ENCODE measurements at regions not wholly inside any gene's neighbourhood (a gene's known extent, or its start where the extent isn't known, plus 50 kb on each side); places are given as distances from the start of the nearest gene placed in this dataset.
"Not testable (repeated sequence)": the region's sequence is repeated elsewhere in the genome, so short reads cannot be mapped to it uniquely, and the experiment has no call there.

DNA sequence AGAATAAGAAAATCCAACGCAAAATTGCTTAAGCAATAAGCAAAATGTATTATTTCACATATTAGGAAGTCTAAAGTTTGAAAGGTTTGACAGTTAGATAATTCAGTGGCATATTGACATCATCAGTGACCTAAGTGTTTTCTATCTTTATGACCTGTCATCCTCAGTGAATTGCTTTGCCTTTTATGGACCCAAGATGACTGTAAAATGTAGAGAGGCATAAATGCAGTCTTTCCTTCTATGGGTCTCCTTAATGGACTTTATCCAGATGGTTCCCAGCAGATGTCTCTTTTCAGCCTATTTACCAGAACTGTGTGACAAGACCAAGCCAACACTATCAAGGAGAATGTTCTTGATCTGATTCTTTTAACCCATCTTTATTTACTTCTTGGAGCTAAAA, 192.9 kb downstream of the SPDYE17 start:
- DNase-seq: not testable (repeated sequence)

DNA sequence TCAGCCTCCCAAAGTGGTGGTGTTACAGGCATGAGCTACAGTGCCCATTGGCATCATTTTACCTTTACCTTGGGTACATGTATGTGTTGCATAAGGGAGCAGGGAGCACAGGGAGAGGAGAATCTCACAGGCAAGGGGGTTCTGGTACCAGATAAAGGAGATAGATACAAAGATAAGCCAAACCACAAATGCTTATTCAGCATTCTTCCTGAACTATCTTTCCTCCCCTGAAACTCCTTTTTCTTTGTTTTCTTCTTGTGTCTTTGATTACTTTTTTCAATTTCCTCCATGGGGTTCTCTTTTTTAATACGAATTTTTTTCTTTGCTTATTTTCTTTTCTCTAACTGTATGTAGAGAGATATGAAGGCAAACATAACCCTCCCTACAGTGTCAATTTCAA, 193.8 kb downstream of the SPDYE17 start:
- DNase-seq: not testable (repeated sequence)

GRCh38 chr7:76829233-76829632, 202.2 kb upstream of the POMZP3 start:
- DNase-seq: not testable (repeated sequence)

GRCh38 chr7:76826181-76826580, 199.1 kb upstream of the POMZP3 start:
- not testable (repeated sequence) for DNase-seq

DNA sequence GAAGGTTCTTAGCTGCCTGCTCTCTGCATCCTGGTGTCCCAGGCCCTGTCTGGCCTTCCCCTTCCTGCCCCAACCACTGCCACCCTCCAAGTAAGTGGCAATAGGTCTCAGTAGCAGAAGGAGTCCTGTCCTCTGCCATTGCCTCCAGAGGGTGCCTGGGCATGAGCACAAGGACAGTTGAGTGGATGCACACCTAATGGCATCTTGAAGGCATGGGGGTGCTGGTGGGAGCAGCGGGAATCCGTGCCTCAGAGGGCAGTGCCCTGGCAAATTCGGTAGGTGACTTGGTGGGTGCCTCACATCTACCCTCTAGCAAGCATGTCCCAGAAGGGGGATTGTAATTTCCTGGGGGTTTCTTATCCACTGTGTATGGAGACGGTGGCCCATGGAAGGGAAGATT, 182.8 kb upstream of the POMZP3 start:
- DNase-seq: not testable (repeated sequence)

DNA sequence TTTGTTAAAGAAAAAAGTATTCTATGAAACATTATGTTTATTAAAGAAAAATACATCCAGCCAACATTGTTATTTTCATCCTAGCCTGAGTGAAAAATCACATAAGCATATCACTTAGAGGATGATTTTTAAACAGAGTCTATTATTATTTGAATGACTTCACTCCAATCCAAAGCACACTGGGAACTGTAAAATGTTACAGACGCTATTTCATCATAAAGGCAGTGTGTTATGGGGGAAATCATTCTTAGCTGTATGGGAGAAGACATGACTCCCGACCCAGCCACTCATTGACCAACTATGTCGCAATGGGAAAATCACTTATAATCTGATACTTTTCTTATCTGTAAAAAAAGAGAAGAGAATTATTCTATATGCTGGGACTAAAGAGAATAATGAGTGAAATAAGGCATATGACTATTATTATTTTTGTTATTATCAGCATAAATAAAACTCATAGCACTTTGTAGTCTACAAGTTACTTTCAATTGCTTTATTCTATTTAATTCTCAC, 180.6 kb upstream of the POMZP3 start:
- DNase-seq: not testable (repeated sequence)

DNA sequence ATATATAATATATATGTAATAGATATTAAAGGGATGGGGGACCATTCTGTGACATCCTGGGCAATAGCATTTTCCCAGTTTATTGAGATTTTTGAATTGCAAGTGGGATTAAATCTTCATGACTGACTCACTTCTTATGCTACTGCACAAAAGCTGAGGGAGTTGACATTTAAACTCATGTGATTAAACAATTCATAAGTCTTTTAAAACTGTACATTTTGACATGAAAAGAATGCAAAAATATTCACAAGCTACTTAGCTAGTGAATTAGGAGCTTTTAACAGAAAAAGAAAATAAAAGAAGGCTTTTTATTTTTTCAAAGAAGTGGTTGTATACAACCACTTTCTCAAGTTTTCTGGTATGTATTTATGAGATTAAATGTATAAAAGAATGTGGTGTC, 179.4 kb upstream of the POMZP3 start:
- DNase-seq: not testable (repeated sequence)

- not testable (repeated sequence) for DNase-seq
These were observed 178.9 kb upstream of the POMZP3 start for GRCh38 chr7:76806010-76806409.

DNA sequence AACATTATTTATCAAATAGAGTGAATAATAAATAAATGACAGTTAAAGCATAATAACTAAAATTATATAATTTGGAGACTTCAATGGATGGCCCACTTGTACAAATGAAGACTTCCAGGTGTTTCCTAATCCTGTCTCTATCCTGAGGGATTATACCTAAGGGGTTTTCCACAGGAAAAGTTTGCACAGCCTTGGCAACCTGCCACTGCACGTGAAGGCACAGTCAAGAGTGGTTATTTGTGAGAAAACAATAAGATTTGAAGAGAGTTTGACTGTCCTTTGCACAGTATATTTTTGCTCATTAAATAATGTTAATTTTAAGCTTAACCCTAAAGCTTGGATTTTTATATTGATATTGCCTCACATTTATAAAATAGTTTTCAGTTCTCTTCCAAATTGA, 178.2 kb upstream of the POMZP3 start:
- DNase-seq: not testable (repeated sequence)

DNA sequence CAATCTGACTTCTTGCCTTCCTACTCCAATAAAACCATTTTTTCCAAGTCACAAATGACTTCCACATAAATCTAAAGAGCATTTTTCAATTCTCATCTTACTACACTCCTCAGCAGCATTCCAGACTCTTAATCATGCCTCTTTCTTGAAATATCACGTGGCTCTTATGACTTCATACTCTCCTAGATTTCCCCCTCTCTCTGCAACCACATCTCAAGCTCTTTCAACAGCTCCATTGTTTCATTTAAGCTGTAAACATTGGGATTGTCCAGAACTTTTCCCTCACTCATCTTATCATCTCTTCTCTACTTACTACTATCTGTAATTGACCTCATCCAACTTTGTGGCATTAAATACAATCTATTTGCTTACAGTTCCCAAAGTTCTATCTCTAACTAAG, 170.6 kb upstream of the POMZP3 start:
- DNase-seq: not testable (repeated sequence)

DNA sequence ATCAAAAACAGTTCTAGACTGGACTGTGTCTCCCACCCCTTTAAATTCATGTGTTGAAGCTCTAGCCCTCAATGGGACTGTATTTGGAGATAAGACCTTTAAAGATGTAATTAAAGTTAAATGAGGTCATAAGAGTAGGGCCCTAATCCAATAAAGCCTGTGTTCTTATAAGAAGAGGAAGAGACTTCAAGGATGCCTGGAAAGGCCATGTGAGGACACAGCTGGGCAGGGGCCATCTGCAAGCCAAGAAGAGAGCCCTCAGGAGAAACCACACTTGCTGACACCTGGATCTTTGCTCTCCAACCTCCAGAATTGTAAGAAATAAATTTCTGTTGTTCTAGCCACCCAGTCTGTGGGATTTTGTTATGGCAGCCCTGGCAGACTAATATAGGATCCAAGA, 153.6 kb upstream of the POMZP3 start:
- not testable (repeated sequence) for DNase-seq

- not testable (repeated sequence) for DNase-seq
These were observed 147.2 kb upstream of the POMZP3 start for GRCh38 chr7:76774279-76774678.

DNA sequence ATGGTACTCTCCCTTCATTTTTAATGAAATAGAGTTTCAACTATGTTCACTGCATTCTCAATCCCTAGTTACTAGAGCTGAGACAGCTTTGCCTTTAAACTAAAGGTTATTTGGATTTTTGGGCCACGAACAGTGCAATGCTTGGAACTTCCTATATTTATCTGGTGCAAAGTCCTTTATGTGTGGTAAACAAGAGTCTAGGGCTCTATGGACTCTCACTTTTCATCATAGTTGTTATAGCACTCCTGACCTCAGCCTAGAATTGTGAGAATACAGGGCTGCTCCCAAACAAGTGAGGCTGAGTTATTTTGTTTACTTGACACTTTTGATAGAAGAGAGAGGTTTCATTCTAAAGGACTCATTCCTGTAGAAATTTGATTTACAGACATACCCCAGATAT, 144.9 kb upstream of the POMZP3 start:
- DNase-seq: not testable (repeated sequence)

DNA sequence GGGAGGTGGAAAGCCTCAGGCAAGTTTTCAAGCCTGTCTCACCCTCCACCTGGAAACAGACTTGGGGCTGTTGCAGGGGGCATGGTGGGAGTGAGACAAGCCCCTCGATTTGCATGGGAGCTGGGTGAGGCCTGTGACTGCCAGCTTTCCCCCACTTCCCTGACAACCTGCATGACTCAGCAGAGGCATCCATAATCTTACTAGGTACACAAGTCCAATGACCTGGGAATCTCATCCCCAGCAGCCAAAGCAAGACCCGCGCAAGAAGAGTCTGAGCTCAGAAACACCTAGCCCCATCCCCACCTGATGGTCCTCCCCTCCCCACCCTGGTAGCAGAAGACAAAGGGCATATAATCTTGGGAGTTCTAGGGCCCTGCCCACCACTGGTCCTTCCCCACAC, 136.9 kb upstream of the POMZP3 start:
- DNase-seq: not testable (repeated sequence)

GRCh38 chr7:76760546-76761220, 133.6 kb upstream of the POMZP3 start:
- not testable (repeated sequence) for DNase-seq

GRCh38 chr7:76739538-76739937, 112.5 kb upstream of the POMZP3 start:
- DNase-seq: not testable (repeated sequence)

GRCh38 chr7:76736724-76737123, 109.6 kb upstream of the POMZP3 start:
- DNase-seq: not testable (repeated sequence)

DNA sequence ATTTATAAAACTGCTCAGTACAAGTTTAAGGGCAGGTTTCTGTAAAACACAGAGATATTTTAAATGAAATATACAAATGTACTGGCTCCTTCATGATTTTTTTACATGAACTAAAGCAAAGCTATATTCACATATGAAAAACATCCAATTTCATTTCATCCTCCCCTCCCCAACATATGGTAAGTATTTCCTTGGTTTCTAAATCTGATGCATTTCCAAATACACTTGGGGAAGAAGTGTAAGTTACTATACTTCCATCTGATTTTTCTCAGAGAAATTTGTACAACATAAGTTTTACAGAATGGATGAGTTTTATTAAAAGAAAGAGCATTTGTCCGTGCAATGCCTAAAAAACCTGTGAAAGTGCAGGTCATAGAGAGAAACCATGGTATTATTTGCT, 109.0 kb upstream of the POMZP3 start:
- DNase-seq: not testable (repeated sequence)

GRCh38 chr7:76735668-76736067, 108.6 kb upstream of the POMZP3 start:
- DNase-seq: peak in 1 of 2 donors; percentile 11

GRCh38 chr7:76728571-76728974, 101.5 kb upstream of the POMZP3 start:
- not testable (repeated sequence) for DNase-seq

- not testable (repeated sequence) for DNase-seq
These were observed 96.8 kb upstream of the POMZP3 start for GRCh38 chr7:76723928-76724327.

DNA sequence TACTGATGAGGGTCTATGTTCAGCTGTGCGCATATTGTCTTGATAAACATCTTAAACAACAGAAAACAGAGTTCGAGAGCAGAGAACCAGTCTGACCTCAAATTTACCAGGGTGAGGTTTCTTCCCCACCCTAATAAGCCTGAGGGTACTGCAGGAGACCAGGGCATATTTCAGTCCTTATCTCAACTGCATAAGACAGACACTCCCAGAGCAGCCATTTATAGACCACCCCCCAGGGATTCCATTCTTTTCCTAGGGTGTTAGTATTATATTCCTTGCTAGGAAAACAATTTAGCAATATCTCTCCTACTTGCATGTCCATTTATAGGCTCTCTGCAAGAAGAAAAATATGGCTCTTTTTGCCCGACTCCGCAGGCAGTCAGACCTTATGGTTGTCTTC, 89.5 kb upstream of the POMZP3 start:
- not testable (repeated sequence) for DNase-seq

DNA sequence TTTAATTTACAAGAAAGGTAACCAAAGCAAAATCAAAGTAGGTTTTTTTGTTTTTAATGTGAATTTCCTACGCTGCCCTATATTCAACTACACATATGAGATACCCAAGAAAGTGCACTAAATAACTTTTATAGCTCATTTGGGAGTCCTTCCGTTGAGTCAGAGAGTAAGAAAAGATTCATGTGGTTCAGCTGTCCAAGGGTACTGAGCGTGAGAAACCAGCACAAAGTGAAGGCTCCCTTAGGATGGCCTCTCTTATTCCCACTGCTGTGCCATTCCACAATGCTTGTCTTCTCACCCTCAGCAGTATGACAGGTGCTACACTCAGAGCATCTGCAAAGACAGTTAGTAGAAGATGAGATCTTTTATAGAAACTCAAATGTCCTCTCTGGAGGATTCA, 85.8 kb upstream of the POMZP3 start:
- not testable (repeated sequence) for DNase-seq

DNA sequence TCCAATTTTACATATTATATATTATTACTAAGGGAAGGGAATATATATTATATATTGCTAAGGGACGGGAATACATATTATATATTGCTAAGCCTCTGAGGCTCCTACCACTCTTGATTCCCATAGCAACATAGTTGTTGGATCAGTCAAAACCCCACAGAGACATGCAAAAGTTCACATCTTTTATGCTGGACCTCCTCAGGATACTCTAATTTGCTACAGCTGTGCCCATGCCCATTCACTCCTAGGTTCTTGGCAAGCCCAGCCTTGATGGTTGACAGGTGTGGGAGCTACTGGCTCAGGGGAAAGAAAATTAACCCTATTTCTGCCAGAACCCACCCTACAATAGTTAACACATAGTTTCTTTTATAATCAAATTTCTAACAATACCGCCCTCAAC, 84.6 kb upstream of the POMZP3 start:
- not testable (repeated sequence) for DNase-seq

- DNase-seq: not testable (repeated sequence)
These were observed 82.6 kb upstream of the POMZP3 start for GRCh38 chr7:76709703-76710102.

Data from CD4-positive, alpha-beta T cell treated with Interleukin-4 for 1 hour (primary cell).